ENCODE measurements at regions not wholly inside any gene's neighbourhood (a gene's known extent, or its start where the extent isn't known, plus 50 kb on each side); places are given as distances from the start of the nearest gene placed in this dataset.

- H3K9me3 ChIP-seq (ENCODE audit: control insufficient read depth, insufficient read depth, low read length) = no peaks in the 10 kb centered on the region; the same call in 1 of the 2 replicates
- H3K36me3 ChIP-seq (ENCODE audit: insufficient read depth, low read length) = no peaks in the 10 kb centered on the region
- no peaks in the 10 kb centered on the region; the same call in 1 of the 2 replicates for H3K4me1 ChIP-seq (ENCODE audit: insufficient read depth, low read length)
- H3K9ac ChIP-seq (ENCODE audit: low read depth, low read length) = no peak overlapping the region
These were observed 556.1 kb downstream of the BRINP3 start for GRCh38 chr1:189921613-189922012.

- Histone ChIP-seq H3K36me3 (ENCODE audit: insufficient read depth, low read length) (no peaks in the 10 kb centered on the region), H3K4me1 (ENCODE audit: insufficient read depth, low read length) (no peaks in the 10 kb centered on the region), H3K9me3 (ENCODE audit: control insufficient read depth, insufficient read depth, low read length) (no peaks in the 10 kb centered on the region), H3K9ac (ENCODE audit: low read depth, low read length) (no peak overlapping the region)
These were observed 550.0 kb downstream of the BRINP3 start for GRCh38 chr1:189927641-189928040.

DNA sequence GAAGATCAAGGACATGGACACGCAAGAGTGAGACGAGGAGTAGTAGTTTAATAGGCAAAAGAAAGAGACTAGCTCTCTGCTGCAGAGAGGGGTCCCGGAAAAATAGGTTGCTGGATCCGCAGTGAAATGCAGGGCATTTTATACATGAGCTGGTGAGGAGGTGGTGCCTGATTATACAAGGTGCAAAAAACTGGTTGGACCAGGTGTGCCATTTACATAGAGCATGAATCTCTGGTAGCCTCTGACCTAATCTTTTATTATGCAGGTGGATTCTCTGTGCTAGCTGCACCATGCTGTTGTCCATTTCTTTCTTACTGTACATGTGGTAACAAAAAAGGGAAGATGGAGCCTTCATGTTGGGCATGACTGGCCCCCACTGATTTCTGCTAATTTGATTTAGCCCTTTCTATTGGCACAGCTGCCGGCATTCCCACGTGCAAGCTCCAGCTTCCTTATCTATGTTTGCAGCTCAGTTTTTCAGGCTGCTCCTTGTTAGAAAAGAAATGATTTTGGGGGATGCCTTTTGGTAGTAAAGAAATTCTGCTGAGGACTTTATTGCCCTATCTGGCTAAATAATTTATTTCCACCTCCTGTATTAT lies 548.1 kb downstream of the BRINP3 start:
- H3K9me3 ChIP-seq (ENCODE audit: control insufficient read depth, insufficient read depth, low read length) = no peaks in the 10 kb centered on the region
- no peaks in the 10 kb centered on the region for H3K4me1 ChIP-seq (ENCODE audit: insufficient read depth, low read length)
- H3K9ac ChIP-seq (ENCODE audit: low read depth, low read length) = no peak overlapping the region
- H3K36me3 ChIP-seq (ENCODE audit: insufficient read depth, low read length) = no peaks in the 10 kb centered on the region

GRCh38 chr1:189936861-189937260 lies 540.8 kb downstream of the BRINP3 start:
- no peaks in the 10 kb centered on the region for H3K4me1 ChIP-seq (ENCODE audit: insufficient read depth, low read length)
- no peak overlapping the region for H3K9ac ChIP-seq (ENCODE audit: low read depth, low read length)
- H3K36me3 ChIP-seq (ENCODE audit: insufficient read depth, low read length) = no peaks in the 10 kb centered on the region
- H3K9me3 ChIP-seq (ENCODE audit: control insufficient read depth, insufficient read depth, low read length) = no peaks in the 10 kb centered on the region

GRCh38 chr1:189939967-189940366 lies 537.7 kb downstream of the BRINP3 start:
- no peaks in the 10 kb centered on the region for H3K36me3 ChIP-seq (ENCODE audit: insufficient read depth, low read length)
- H3K9ac ChIP-seq (ENCODE audit: low read depth, low read length) = no peak overlapping the region
- no peaks in the 10 kb centered on the region for H3K9me3 ChIP-seq (ENCODE audit: control insufficient read depth, insufficient read depth, low read length)
- H3K4me1 ChIP-seq (ENCODE audit: insufficient read depth, low read length) = no peaks in the 10 kb centered on the region

DNA sequence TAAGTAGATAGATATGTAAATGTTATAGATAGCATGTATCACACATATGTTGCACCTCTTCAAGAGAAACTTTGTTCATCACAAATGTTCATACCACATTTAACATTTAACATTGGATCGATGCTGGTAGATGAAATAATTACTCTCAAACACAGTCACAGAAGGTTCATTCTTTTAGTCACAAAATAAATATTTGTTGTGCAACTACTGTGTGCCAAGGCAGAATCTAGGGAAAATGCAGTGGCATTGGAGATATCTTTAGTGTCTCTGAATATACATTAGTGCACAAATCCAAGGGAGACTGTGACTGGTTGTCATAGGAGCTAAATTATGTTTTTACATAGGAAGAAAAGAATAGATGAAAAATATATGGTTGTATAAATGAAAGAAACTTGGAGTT lies 535.7 kb downstream of the BRINP3 start:
- Histone ChIP-seq H3K9me3 (ENCODE audit: control insufficient read depth, insufficient read depth, low read length) (no peaks in the 10 kb centered on the region), H3K36me3 (ENCODE audit: insufficient read depth, low read length) (no peaks in the 10 kb centered on the region), H3K9ac (ENCODE audit: low read depth, low read length) (no peak overlapping the region), H3K4me1 (ENCODE audit: insufficient read depth, low read length) (no peaks in the 10 kb centered on the region)

DNA sequence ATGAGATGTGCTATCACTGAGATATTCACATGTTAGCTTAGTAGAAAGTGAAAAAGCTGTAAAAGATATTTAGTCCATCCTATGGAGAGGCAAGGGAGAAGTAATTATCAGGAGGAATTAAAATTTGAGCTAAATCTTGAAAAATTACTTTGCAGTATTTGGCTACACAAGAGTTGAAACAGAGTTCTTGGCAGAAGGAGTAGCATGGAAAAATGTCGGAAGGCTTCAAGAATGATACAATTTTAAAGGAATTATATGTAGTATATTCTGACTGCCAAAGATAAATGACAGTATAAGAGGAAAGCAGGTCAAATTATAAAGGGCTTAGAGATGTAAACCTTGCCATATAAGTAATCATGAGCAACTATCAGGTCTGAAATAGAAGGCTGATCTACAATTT lies 518.9 kb downstream of the BRINP3 start:
- Histone ChIP-seq H3K36me3 (ENCODE audit: insufficient read depth, low read length) (no peaks in the 10 kb centered on the region), H3K9me3 (ENCODE audit: control insufficient read depth, insufficient read depth, low read length) (no peaks in the 10 kb centered on the region), H3K4me1 (ENCODE audit: insufficient read depth, low read length) (no peaks in the 10 kb centered on the region; the same call in 1 of the 2 replicates), H3K9ac (ENCODE audit: low read depth, low read length) (no peak overlapping the region)

GRCh38 chr1:189960769-189961168 lies 516.9 kb downstream of the BRINP3 start:
- Histone ChIP-seq H3K4me1 (ENCODE audit: insufficient read depth, low read length) (no peaks in the 10 kb centered on the region; the same call in 1 of the 2 replicates), H3K9me3 (ENCODE audit: control insufficient read depth, insufficient read depth, low read length) (no peaks in the 10 kb centered on the region), H3K36me3 (ENCODE audit: insufficient read depth, low read length) (no peaks in the 10 kb centered on the region), H3K9ac (ENCODE audit: low read depth, low read length) (no peak overlapping the region)

DNA sequence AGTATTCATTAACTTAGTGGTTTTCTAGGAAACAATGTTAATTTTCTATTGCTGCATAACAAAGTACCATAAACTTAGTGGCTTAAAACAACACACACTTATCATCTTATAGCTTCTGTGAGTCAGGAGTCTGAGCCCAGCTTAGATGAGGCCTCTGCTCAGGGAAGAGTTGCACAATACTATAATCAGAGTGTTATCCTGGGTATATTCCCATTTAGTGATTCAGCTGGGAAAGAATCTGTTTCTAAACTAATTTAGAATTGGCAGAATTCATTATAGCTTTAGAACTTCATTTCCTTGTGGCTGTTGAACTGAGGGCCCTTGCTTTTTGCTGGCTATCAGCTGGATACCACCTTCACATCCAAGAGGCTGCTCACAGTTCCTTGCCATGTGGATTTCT lies 515.5 kb downstream of the BRINP3 start:
- Histone ChIP-seq H3K4me1 (ENCODE audit: insufficient read depth, low read length) (no peaks in the 10 kb centered on the region; the same call in 1 of the 2 replicates), H3K9me3 (ENCODE audit: control insufficient read depth, insufficient read depth, low read length) (no peaks in the 10 kb centered on the region), H3K36me3 (ENCODE audit: insufficient read depth, low read length) (no peaks in the 10 kb centered on the region), H3K9ac (ENCODE audit: low read depth, low read length) (no peak overlapping the region)

DNA sequence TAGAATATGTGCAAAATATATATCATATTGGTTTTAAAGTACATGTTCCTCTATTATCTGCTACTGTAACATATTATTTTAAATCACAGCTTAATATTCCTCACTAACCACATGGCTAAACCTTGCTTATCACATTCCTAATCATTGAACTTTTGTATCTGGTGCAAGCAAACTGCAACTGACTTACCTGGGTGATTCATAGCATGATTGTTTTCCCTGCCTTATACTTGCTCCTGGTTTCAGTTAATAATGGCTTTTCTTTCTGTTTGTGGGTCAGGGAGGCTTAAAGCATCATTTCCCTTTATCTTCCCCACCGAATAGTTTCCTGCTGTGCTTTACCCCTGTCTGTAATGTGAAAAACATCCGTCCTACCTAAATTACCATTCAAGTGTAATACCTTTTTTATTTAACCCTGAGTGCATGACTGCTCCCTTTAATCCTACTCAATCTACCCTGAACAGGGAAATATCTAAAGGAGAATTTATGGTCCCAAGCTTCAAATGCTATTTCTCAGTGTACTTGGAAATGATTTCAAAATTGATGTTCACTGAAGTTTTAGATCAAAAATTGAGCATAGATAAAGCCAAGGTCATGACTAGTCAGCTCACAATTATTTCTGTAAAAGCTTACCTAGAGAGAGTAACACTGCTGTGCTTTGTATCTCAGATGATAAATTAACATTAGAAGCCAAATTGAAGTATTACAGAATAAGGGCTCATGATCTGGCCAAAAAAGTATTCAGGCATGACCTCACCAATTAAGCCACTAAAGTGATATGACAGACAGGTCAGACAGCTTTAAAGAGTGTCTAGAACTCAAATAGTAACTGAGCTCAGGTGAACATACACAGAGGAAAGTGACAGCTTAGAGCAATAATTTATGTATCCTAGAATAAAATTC lies 507.1 kb downstream of the BRINP3 start:
- Histone ChIP-seq H3K9me3 (ENCODE audit: control insufficient read depth, insufficient read depth, low read length) (no peaks in the 10 kb centered on the region), H3K4me1 (ENCODE audit: insufficient read depth, low read length) (peaks cover 4% of the 10 kb centered on the region; the same call in 1 of the 2 replicates), H3K9ac (ENCODE audit: low read depth, low read length) (no peak overlapping the region), H3K36me3 (ENCODE audit: insufficient read depth, low read length) (no peaks in the 10 kb centered on the region)

DNA sequence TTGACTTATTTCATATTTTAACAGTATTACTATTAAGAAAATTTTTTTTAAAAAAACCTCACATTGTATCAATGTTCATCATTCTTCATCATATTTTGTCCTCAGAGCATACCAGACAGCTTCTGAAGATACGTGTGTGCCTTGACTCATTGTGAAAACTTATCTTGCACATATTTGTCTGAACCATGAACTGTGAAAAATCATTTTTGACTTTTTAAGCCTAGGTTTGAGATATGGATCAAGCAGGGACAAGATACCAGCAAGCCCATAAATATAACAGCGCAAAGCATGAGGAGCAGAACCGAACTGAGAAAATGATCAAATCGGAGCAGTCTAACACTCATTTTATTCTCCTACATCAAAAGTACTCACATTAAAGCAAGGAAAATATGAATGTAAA lies 506.0 kb downstream of the BRINP3 start:
- Histone ChIP-seq H3K4me1 (ENCODE audit: insufficient read depth, low read length) (peaks cover 4% of the 10 kb centered on the region; the same call in 1 of the 2 replicates), H3K9me3 (ENCODE audit: control insufficient read depth, insufficient read depth, low read length) (no peaks in the 10 kb centered on the region), H3K9ac (ENCODE audit: low read depth, low read length) (no peak overlapping the region), H3K36me3 (ENCODE audit: insufficient read depth, low read length) (no peaks in the 10 kb centered on the region)

DNA sequence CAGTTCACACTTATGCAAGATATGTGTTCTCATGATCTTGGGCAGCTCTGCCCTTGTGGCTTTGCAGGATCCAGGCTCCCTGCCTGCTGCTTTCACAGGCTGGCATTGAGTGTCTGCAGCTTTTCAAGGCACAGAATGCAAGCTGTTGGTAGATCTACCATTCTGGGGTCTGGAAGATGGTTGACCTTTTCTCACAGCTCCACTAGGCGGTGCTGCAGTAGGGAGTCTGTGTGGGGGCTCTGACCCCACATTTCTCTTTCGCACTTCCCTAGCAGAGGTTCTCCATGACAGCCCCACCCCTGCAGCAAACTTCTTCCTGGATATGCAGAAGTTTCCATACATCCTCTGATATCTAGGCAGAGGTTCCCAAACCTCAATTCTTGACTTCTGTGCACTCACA lies 500.5 kb downstream of the BRINP3 start:
- H3K4me1 ChIP-seq (ENCODE audit: insufficient read depth, low read length) = no peaks in the 10 kb centered on the region
- H3K9ac ChIP-seq (ENCODE audit: low read depth, low read length) = no peak overlapping the region
- H3K36me3 ChIP-seq (ENCODE audit: insufficient read depth, low read length) = no peaks in the 10 kb centered on the region
- H3K9me3 ChIP-seq (ENCODE audit: control insufficient read depth, insufficient read depth, low read length) = no peaks in the 10 kb centered on the region

GRCh38 chr1:189983166-189983890 lies 494.3 kb downstream of the BRINP3 start:
- Histone ChIP-seq H3K4me1 (ENCODE audit: insufficient read depth, low read length) (peaks cover 6% of the 10 kb centered on the region; the same call in 1 of the 2 replicates), H3K9me3 (ENCODE audit: control insufficient read depth, insufficient read depth, low read length) (no peaks in the 10 kb centered on the region), H3K36me3 (ENCODE audit: insufficient read depth, low read length) (no peaks in the 10 kb centered on the region), H3K9ac (ENCODE audit: low read depth, low read length) (no peak overlapping the region)

- Histone ChIP-seq H3K36me3 (ENCODE audit: insufficient read depth, low read length) (no peaks in the 10 kb centered on the region), H3K4me1 (ENCODE audit: insufficient read depth, low read length) (peaks cover 6% of the 10 kb centered on the region; the same call in 1 of the 2 replicates), H3K9ac (ENCODE audit: low read depth, low read length) (no peak overlapping the region), H3K9me3 (ENCODE audit: control insufficient read depth, insufficient read depth, low read length) (peaks cover under 1% of the 10 kb centered on the region; the same call in 1 of the 2 replicates)
These were observed 491.1 kb downstream of the BRINP3 start for GRCh38 chr1:189986516-189986915.
